ENCODE measurements at regions not wholly inside any gene's neighbourhood (a gene's known extent, or its start where the extent isn't known, plus 50 kb on each side); places are given as distances from the start of the nearest gene placed in this dataset.

DNA sequence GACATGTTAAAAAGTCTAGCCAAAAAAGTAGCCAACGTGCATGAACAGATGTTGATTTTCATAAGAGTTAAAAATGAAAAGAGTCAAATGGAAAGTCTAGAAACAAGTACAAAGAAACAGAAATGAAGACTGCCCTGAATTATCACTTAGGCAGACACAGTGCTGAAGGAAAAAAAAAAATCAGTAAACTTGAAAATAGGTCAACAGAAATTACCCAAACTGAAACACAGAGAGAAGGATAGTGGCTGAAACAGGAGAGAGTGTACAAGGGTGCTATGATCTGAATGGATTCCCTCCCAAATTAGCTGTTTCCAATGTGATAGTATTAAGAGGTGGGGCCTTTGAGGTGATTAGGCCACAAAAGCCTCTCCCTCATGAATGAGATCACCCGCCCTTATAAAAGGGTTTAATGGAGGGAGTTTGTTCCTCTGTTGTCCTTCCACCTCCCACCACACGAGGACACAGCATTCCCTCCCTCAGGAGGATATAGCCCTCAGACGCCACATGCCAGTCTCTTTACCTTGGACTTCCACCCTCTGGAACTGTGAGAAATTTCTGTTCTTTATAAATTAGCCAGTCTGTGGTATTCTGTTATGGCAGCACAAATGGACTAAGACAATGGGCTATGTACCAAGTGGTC, 249.7 kb downstream of the AHR start:
- DNase-seq (ENCODE audit: low spot score in 2 of 2), result no peak
- TF ChIP-seq, protein P1, sequence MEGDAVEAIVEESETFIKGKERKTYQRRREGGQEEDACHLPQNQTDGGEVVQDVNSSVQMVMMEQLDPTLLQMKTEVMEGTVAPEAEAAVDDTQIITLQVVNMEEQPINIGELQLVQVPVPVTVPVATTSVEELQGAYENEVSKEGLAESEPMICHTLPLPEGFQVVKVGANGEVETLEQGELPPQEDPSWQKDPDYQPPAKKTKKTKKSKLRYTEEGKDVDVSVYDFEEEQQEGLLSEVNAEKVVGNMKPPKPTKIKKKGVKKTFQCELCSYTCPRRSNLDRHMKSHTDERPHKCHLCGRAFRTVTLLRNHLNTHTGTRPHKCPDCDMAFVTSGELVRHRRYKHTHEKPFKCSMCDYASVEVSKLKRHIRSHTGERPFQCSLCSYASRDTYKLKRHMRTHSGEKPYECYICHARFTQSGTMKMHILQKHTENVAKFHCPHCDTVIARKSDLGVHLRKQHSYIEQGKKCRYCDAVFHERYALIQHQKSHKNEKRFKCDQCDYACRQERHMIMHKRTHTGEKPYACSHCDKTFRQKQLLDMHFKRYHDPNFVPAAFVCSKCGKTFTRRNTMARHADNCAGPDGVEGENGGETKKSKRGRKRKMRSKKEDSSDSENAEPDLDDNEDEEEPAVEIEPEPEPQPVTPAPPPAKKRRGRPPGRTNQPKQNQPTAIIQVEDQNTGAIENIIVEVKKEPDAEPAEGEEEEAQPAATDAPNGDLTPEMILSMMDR (IDR thresholded peaks at IDR 0.05), result no peak
- TF ChIP-seq POLR2A (IDR thresholded peaks at IDR 0.05), result no peak
- 75 to 76% methylated on average over 4 of the region's 4 CpGs for whole genome bisulfite sequencing, 2 donors
- intact Hi-C loops (cut with DNase I; ENCODE audit: low total_unique reads), result no loop called here
- H3K4me3 ChIP-seq (ENCODE audit: low read depth, poor library complexity, severe bottlenecking), result no peak overlapping the region

DNA sequence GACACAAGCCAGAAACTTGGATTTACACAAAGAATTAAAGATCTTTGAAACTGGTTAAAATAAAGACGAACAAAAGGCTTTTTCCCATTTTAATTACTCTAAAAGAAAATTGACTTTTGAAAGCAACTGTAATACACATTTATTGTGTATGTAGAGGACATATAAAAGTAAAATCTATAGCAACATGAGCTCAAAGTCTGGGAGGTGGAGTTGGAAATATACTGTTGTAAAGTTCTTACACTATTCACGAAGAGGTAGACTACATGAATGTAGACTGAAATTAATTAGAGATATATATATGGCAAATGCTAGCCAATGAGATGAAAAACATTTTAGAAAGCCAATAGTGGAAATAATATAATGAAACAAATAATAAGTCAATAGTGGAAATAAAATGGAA, 251.0 kb downstream of the AHR start:
- 67 to 95% methylated on average over 2 of the region's 2 CpGs for WGBS, 2 donors
- no peak for DNase-seq (ENCODE audit: low spot score in 2 of 2)
- intact Hi-C loops (cut with DNase I; ENCODE audit: low total_unique reads), result no loop called here
- no peak overlapping the region for H3K4me3 ChIP-seq (ENCODE audit: low read depth, poor library complexity, severe bottlenecking)
- no peak for TF ChIP-seq POLR2A (IDR thresholded peaks at IDR 0.05)
- TF ChIP-seq, protein P1 (IDR thresholded peaks at IDR 0.05), result no peak

DNA sequence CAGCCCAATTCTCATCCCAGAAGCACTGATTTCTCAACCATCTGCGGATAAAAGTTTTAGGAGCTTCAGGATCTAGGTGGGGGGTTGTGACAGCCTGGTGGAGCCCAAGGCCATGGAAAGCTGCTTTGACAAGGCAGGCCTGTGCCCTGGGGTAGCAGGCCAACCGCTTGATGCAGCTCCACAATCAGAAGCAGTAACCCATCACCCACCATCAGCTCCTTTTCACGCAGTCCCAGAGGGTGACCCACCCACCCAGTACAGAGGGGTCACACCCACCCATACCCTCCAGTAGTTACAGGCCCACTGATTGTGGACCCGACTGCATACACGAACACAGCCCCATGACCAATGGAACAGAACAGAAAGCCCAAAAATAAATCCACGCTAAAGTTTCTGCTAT, 253.9 kb downstream of the AHR start:
- WGBS, 2 donors, result 94 to 97% methylated on average over 5 to 6 of the region's 6 CpGs
- intact Hi-C loops (cut with DNase I; ENCODE audit: low total_unique reads), result no loop called here

DNA sequence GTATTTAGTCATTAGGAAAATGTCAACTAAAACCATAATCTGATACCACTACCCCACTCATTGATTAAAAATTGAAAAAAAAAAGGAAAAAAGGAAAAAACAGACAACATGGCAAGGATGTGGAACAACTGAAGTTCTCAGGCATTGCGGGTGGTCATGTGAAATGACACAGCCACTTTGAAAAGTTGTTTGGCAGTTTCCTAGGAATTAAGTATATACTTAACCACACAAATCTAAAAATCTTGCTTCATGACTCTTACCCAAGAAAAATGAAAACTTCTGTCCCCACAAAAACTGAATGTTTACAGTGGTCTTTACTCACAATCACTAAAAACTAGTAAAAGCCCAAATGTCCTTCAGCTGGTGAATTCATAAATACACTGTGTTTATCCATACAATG, 254.5 kb downstream of the AHR start:
- TF ChIP-seq POLR2A (IDR thresholded peaks at IDR 0.05), result no peak
- TF ChIP-seq, protein P1 (IDR thresholded peaks at IDR 0.05), result no peak
- intact Hi-C loops (cut with DNase I; ENCODE audit: low total_unique reads), result no loop called here
- 89 to 96% methylated on average over 1 of the region's 1 CpG for WGBS, 2 donors
- DNase-seq (ENCODE audit: low spot score in 2 of 2), result no peak
- H3K4me3 ChIP-seq (ENCODE audit: low read depth, poor library complexity, severe bottlenecking), result no peak overlapping the region

More for the DNA sequence above, 253.9 kb downstream of the AHR start:
- H3K4me3 ChIP-seq (ENCODE audit: low read depth, poor library complexity, severe bottlenecking), result no peak overlapping the region
- TF ChIP-seq, protein P1 (IDR thresholded peaks at IDR 0.05), result no peak
- TF ChIP-seq POLR2A (IDR thresholded peaks at IDR 0.05), result no peak
- no peak for DNase-seq (ENCODE audit: low spot score in 2 of 2)

DNA sequence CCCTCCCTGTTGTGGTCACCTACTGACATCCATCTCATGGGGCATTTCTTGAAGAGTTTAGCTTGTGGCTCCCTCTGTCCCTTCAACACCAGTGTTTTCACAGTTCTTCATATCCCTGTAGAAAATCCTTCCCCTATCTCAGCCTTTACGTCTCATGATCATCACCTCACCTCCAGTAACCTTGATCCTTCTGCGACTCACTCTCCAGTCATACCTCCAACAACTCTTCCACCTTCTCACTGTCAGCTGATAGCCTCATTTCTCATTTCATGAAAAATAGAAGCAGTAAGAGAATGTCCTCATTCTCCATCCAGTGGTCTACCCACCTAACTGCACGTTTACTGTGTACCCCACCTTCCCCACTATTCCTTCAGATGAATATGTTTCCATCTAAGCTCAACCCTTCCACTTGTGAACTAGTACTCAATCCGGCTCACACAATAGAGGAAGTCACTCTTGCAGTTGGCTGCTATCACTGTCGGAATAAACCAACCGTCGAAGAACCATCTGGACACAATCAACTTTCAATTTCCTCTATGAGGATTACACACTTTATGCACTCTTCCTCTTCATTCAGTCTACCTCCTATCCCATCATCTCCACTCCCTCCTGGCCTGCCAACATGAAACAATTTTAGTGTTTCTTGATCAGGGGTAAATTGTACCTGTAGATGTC, 256.0 kb downstream of the AHR start:
- 77 to 82% methylated on average over 7 of the region's 7 CpGs for WGBS, 2 donors
- TF ChIP-seq POLR2A (IDR thresholded peaks at IDR 0.05), result no peak
- TF ChIP-seq, protein P1 (IDR thresholded peaks at IDR 0.05), result no peak
- intact Hi-C loops (cut with DNase I; ENCODE audit: low total_unique reads), result no loop called here
- no peak overlapping the region for H3K4me3 ChIP-seq (ENCODE audit: low read depth, poor library complexity, severe bottlenecking)
- DNase-seq (ENCODE audit: low spot score in 2 of 2), result no peak
